ENCODE measurements at regions not wholly inside any gene's neighbourhood (a gene's known extent, or its start where the extent isn't known, plus 50 kb on each side); places are given as distances from the start of the nearest gene placed in this dataset.
"Not testable (repeated sequence)": the region's sequence is repeated elsewhere in the genome, so short reads cannot be mapped to it uniquely, and the experiment has no call there.

- H3K9me2 ChIP-seq (ENCODE audit: insufficient read depth, low read length) = no peaks in the 10 kb centered on the region
- no peaks in the 10 kb centered on the region for H3K9me3 ChIP-seq (ENCODE audit: low read length)
- no peak overlapping the region for H2AFZ ChIP-seq (ENCODE audit: low read depth, low read length)
- H3K36me3 ChIP-seq (ENCODE audit: insufficient read depth, low read length) = no peaks in the 10 kb centered on the region
- TF ChIP-seq EP300 (conservative IDR thresholded peaks at IDR 0.05; ENCODE audit: poor library complexity, severe bottlenecking) = no peak
- no peak for TF ChIP-seq MXI1 (conservative IDR thresholded peaks at IDR 0.05; ENCODE audit: poor library complexity, severe bottlenecking)
- TF ChIP-seq CTCF (IDR thresholded peaks at IDR 0.05; ENCODE audit: poor library complexity, severe bottlenecking) = no peak
- no peak for TF ChIP-seq POLR2AphosphoS5 (IDR thresholded peaks at IDR 0.05)
- no peak for TF ChIP-seq TAF1 (IDR thresholded peaks at IDR 0.05; ENCODE audit: low read depth)
- no peak for TF ChIP-seq SMC3 (conservative IDR thresholded peaks at IDR 0.05; ENCODE audit: poor library complexity)
- no peak for TF ChIP-seq EZH2 (IDR thresholded peaks at IDR 0.05; ENCODE audit: borderline replicate concordance, insufficient read depth, low read length, poor library complexity, severe bottlenecking)
- TF ChIP-seq RAD21 (conservative IDR thresholded peaks at IDR 0.05) = no peak
- no peak for TF ChIP-seq REST (IDR thresholded peaks at IDR 0.05; ENCODE audit: borderline replicate concordance)
- no peaks in the 10 kb centered on the region for H4K20me1 ChIP-seq (ENCODE audit: insufficient read depth)
- no peaks in the 10 kb centered on the region for H3K79me2 ChIP-seq (replicated peaks; ENCODE audit: insufficient read depth, low read length)
- H3K27me3 ChIP-seq (ENCODE audit: insufficient read depth, low read depth, low read length) = no peaks in the 10 kb centered on the region
- H3K9ac ChIP-seq (ENCODE audit: low read length) = no peak overlapping the region
- H3F3A ChIP-seq (ENCODE audit: insufficient read depth, low read length, poor library complexity, severe bottlenecking) = no peaks in the 10 kb centered on the region
- no peak overlapping the region for H3K4me2 ChIP-seq (ENCODE audit: low read length)
- no peak overlapping the region for H3K27ac ChIP-seq (ENCODE audit: low read length)
- H3K4me3 ChIP-seq (ENCODE audit: low read length) = no peak overlapping the region
Observed at GRCh38 chrY:12292542-12292941, 408.5 kb upstream of the USP9Y start.

DNA sequence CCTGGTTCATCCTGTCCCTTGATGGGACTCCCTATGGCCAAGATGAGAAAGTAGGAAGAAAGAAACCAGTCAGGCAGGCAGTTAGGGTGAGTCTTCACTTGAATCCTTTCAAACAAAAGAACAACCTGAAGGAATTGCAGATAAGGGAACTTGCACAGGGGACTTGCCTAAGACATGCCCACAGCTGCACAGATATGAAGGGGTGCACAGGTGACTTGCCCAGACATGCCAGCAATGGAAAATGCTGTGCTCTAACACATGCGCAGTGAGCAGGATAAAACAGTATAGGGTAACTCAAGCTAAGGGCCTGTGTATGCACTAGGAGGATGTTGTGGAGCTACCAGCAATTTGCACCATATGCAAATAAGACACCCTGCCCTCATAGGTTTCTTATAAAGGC is 404.6 kb upstream of the USP9Y start:
- Histone ChIP-seq H4K20me1 (ENCODE audit: insufficient read depth) (no peaks in the 10 kb centered on the region), H3K27me3 (ENCODE audit: insufficient read depth, low read depth, low read length) (no peaks in the 10 kb centered on the region), H3K9ac (ENCODE audit: low read length) (no peak overlapping the region), H3K27ac (ENCODE audit: low read length) (no peak overlapping the region), H3K36me3 (ENCODE audit: insufficient read depth, low read length) (no peaks in the 10 kb centered on the region), H2AFZ (ENCODE audit: low read depth, low read length) (no peak overlapping the region), H3K4me2 (ENCODE audit: low read length) (no peak overlapping the region), H3K4me3 (ENCODE audit: low read length) (no peak overlapping the region), H3K79me2 (replicated peaks; ENCODE audit: insufficient read depth, low read length) (no peaks in the 10 kb centered on the region), H3K9me3 (ENCODE audit: low read length) (no peaks in the 10 kb centered on the region), H3K9me2 (ENCODE audit: insufficient read depth, low read length) (no peaks in the 10 kb centered on the region), H3F3A (ENCODE audit: insufficient read depth, low read length, poor library complexity, severe bottlenecking) (no peaks in the 10 kb centered on the region)
- no peak for TF ChIP-seq EP300 (conservative IDR thresholded peaks at IDR 0.05; ENCODE audit: poor library complexity, severe bottlenecking)
- TF ChIP-seq TAF1 (IDR thresholded peaks at IDR 0.05; ENCODE audit: low read depth) = no peak
- no peak for TF ChIP-seq SMC3 (conservative IDR thresholded peaks at IDR 0.05; ENCODE audit: poor library complexity)
- no peak for TF ChIP-seq REST (IDR thresholded peaks at IDR 0.05; ENCODE audit: borderline replicate concordance)
- no peak for TF ChIP-seq EZH2 (IDR thresholded peaks at IDR 0.05; ENCODE audit: borderline replicate concordance, insufficient read depth, low read length, poor library complexity, severe bottlenecking)
- TF ChIP-seq RAD21 (conservative IDR thresholded peaks at IDR 0.05) = no peak
- no peak for TF ChIP-seq CTCF (IDR thresholded peaks at IDR 0.05; ENCODE audit: poor library complexity, severe bottlenecking)
- TF ChIP-seq POLR2AphosphoS5 (IDR thresholded peaks at IDR 0.05) = no peak
- TF ChIP-seq MXI1 (conservative IDR thresholded peaks at IDR 0.05; ENCODE audit: poor library complexity, severe bottlenecking) = no peak

DNA sequence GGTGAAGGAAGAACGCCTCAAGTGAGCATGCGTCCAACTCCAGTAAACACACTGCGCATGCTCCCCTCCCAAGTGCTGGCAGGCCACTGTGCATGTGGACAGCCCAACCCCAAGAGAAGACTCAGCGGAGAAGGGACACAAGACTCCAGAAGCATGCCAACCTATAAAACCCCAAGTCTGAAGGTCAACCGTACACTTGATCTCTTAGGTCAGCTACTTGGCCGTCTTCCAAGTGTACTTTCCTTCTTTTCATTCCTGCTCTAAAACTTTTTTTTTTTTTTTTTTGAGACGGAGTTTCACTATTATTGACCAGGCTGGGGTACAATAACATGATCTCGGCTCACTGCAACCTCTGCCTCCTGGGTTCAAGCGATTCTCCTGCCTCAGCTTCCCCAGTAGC is 401.2 kb upstream of the USP9Y start:
- H4K20me1 ChIP-seq (ENCODE audit: insufficient read depth) = not testable (repeated sequence)

More for the DNA sequence above, 401.2 kb upstream of the USP9Y start:
- H3K27me3 ChIP-seq (ENCODE audit: insufficient read depth, low read depth, low read length); H2AFZ ChIP-seq (ENCODE audit: low read depth, low read length); H3K4me2 ChIP-seq (ENCODE audit: low read length); H3K27ac ChIP-seq (ENCODE audit: low read length); H3K4me3 ChIP-seq (ENCODE audit: low read length); H3K9ac ChIP-seq (ENCODE audit: low read length); H3K36me3 ChIP-seq (ENCODE audit: insufficient read depth, low read length); H3K79me2 ChIP-seq (replicated peaks; ENCODE audit: insufficient read depth, low read length); H3K9me2 ChIP-seq (ENCODE audit: insufficient read depth, low read length); H3K9me3 ChIP-seq (ENCODE audit: low read length); H3F3A ChIP-seq (ENCODE audit: insufficient read depth, low read length, poor library complexity, severe bottlenecking): not testable (repeated sequence)
